DMS79 (cell line): ENCODE measurements at regions not wholly inside any gene's neighbourhood (a gene's known extent, or its start where the extent isn't known, plus 50 kb on each side); places are given as distances from the start of the nearest gene placed in this dataset.

Experiments
- DNase-seq: peaks from one replicate; lab custom pipeline; 2025; lab: John Stamatoyannopoulos, UW

DNA sequence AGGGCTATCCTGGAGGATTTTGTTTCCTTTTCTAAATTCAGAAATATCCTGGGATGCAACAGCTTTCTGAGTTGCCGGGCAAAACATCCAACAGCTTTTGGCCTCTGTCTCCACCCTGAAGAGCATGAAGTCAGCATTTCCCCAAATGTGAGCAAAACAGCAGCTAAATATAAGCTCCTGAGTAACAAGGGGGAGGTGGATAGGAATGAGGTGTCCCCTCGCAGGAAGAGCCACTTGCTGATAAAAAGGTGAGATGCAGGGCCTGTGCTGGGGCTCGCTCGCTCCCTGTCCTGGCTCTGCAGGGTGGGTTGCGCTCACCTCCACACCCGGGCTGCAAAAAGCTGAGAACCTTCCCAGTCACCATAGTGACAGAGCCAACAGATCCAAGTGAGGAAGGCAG is 264.3 kb downstream of the ZEB1 start:
- no peak for DNase-seq

DNA sequence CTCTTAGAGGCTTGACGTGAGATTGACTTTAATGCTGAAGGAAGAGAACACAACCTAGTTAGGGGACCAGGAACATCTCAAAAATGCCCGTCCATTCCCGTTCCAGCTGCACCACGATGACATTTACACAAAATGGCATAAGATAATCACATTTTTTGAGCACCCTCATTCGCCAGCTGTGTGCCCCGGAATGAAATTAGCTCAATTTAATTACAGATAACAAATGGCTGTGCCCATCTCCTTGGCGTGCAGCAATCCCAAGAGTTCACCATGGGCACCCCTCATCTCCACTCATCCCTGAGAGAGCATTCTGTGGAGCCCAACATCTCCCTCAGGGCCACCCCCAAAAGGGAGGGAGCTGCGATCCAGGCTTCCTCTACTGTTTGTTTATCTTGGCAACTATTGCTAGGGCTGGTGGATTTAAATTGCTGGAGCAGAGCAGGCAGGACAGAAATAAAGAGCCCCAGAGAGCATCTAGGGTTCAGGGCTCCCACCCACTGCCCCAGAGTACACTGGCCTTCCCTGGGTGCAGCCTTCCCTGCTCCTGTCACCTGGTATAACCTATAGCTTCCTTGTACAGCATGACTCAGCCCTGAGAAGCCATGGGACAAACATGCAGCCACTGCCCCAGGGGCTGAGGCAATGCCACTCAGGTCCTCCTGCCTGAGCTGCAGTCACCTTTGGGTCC is 263.5 kb downstream of the ZEB1 start:
- no peak for DNase-seq

DNA sequence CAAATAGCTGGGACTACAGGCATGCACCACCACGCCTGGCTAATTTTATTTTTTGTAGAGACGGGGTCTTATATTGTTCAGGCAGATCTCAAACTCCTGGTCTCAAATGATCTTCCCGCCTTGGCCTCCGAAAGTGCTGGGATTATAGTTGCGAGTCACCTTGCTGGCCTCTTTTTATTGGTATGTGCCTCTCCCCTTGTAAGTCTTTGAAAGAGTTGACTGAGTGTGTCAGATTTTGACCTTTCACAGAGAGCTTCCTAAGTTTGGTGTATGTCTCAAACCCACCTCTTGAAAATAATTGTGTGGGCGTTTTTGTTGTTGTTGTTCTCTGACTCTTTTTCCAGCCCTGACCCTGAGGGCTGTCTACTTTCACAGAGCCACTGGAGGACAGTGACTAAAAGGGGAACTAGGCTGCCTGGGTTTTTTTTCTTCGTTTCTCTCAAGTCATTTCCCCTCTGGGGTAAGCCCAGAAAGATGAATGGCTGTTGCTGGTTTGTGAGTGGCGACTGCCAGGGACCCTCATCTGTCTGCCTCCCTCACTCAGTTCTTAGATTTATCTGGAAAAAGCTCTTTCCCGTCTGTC is 262.8 kb downstream of the ZEB1 start:
- DNase-seq = no peak

DNA sequence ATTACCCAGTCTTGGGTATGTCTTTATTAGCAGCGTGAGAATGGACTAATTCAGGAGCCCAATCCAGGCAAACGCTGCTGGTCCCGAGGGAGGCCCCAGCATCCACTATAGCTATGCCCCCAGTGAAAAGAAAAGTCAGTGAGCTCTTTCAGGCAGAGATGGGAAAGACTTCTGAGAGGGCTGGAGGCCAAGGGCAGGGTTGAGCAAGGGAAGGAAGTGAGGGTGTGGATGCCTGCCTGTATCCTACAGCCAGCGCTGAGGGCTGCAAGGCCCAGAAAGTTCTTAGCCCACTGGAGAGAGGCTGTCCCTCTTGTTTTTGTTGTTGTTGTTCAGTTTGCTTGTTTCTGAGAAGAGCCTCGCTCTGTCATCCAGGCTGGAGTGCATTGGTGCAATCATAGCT is 261.6 kb downstream of the ZEB1 start:
- DNase-seq = no peak
